ENCODE measurements at regions not wholly inside any gene's neighbourhood (a gene's known extent, or its start where the extent isn't known, plus 50 kb on each side); places are given as distances from the start of the nearest gene placed in this dataset.
"Not testable (repeated sequence)": the region's sequence is repeated elsewhere in the genome, so short reads cannot be mapped to it uniquely, and the experiment has no call there.

DNA sequence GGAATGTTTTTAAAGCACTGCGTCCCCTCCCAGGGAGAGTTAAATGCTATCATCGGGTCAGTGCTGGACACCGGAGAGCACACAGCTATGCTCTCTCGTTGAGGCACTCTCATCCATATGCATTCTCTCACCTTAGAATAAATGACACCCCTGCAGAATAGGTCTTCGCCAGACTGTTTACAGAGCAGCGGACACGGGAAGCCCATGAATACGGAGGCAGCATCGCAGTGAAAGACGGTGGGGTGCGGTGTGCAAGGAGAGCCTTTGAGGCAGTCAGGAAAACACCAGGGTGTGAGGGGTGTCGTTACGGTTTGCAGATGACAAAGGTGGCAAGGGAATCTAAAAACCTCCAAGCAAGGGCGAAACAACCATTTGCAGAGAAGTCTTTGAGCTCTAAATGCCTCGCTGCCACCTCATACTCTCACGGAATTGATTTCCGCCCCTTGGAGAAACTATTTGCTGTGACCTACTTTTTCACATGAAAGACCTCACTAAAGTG, 169.2 kb upstream of the FHL2 start:
- no peak for DNase-seq

GRCh38 chr2:105563000-105563719, 164.3 kb upstream of the FHL2 start:
- DNase-seq: no peak

DNA sequence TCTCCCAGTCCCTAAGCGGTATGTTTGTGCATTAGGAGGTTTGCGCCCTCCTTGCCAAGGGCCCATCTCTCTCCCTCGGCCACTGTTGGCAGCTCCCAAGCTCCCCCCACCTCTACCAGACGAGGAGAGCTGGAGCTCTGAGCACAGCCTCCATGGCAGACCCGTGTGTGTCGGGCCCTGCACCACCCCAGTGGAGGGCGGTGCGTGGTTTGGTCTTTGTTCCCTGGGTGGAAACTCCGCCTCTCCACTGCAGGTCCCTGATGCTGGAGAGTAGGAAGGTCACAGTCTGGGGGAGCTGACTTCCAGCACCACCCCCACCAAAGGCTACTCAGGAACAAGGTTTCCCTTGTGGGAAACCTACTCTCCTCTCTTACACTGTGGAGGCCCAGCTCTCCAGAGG, 162.6 kb upstream of the FHL2 start:
- DNase-seq: no peak

- no peak for DNase-seq
Measured at GRCh38 chr2:105560157-105560556, 161.3 kb upstream of the FHL2 start.

DNA sequence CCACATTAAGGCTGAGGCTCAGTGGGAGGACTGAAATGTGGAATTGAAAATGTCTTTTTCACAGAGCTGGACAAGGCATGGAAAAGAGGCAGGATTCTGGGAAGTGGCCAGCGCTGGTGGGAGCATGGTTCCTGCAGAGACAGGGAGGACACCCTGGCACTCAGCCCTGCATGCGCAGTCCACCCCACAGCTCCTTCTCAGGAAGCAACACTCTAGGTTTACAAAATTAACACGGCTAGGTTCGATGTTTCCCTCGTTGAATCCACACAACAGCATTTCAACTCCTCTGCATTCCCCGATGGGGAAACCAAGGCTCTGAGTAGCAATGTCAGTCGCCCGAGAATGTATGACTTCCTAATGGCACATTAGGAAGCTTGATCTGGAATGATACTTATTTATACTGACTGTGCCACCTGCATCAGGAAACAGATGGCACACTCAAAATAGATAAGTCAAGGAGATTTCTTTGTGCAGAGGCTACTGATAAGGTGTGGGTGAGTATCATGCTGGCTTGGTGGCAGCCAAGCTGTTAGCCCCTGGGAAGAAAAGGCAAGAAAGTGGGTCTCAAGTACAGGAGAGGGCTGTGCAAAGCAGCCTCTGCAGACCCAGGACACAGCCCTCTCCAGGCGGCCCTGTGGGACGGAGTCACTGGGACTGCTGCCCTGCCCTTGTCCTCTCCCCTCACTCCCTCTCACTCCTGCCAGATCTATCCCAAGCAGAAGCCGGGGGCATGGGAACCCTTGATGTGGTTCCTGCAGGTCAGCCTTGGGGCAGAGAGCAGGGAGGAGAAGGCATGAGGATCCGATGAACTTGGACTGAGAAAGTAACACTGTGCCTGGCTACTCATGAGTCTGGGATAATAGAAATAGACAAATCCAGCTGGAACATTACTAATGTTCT, 158.4 kb upstream of the FHL2 start:
- DNase-seq: no peak

GRCh38 chr2:105556366-105556765, 157.5 kb upstream of the FHL2 start:
- no peak for DNase-seq

DNA sequence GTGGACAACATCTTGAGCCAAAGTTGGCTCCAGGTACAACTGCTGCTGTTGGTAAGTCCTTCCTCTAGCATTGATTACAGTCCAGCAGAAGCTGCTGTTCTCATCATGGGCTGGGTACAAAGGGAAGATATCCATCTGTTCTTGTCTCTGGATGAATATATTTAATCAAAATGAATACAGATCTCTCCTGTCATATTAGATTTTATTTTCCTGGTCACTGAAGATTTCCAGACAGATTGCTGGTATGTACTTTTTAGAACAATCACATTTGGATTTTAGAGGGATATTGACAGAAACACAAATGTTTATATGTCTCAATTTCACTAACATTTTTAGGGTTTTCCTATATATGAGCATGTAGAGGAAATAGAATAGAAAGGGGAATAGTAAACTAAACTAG, 155.4 kb upstream of the FHL2 start:
- no peak for DNase-seq

GRCh38 chr2:105553538-105554196, 154.8 kb upstream of the FHL2 start:
- DNase-seq: no peak

DNA sequence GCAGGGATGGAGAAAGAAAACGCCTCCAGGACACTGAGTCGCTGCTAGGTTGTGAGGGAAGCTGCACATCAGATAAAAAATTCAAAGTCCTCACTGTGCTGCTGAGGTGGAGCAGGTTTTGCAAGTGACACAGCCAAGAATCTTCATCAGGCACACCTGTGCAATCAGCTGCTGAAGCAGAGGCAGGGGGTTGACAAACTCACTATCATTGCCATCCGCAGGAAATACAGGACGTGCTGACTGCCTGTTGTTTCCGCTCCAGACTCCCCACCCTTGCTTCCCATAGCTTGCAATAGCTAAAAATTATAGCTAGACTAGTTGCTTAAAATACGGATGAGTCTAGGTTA, 147.8 kb upstream of the FHL2 start:
- no peak for DNase-seq

DNA sequence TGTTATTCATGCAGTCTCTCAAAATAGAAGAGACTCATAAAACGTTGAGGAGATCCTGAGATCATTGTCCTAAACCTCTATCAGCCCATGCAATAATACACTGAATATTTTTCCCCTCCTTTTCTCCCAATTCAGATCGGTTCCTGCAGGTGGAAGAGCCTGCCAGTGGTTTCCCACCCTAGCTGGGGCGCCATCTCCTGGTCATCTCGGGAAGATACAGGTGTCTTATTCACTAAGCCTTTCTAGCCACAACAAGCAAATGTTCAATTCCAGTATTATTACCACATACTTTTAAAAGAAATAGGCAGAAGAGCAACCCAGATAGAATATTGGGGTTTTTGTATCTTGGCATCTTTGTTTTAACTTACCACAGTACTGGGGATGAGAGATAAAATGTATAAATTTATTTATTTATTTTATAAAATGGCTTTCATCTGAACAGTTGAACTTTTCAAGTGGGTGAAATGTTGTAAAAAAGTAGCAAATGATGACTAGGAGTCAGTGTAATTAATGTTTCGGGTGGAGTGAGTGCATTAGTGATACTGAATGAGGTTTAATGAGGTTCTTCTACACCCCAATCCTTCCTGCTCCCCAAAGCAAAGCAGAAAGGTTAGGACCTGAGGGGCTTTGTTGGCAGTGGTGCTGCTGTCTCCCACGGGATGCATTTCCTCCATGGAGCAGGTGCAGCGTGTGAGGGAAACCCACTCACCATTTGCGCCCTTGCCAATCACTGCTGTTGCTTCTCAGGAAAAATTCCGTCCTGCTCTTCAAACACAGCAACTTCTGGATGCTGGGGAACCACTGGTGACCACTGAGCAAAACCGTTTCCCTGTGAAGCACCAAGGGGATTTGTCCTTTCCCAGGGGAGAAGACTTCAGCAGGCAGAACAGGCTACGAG, 147.1 kb upstream of the FHL2 start:
- peak; percentile 28 for DNase-seq

- DNase-seq: no peak
Measured at GRCh38 chr2:105544591-105545377, 145.9 kb upstream of the FHL2 start.

- DNase-seq: no peak
Measured at GRCh38 chr2:105541189-105542050, 142.6 kb upstream of the FHL2 start.

DNA sequence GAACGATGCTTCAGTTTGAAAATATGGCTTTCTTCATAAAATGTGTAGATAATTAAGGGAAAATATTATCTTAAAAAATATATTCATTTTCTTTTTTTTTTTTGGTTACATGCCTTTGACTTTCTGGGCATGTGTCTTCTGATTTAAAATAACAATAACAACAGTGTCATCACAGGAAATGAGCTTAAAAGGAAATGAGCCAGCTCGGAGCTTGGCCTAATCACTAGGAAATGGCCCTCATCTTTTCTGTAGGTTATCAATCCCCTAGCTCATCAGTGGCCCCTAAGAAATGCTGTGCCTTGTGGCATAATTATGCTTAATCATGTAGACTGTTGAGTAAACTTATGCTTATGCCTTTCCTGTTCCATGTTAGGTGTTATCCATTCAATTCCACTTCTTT, 141.8 kb upstream of the FHL2 start:
- no peak for DNase-seq

DNA sequence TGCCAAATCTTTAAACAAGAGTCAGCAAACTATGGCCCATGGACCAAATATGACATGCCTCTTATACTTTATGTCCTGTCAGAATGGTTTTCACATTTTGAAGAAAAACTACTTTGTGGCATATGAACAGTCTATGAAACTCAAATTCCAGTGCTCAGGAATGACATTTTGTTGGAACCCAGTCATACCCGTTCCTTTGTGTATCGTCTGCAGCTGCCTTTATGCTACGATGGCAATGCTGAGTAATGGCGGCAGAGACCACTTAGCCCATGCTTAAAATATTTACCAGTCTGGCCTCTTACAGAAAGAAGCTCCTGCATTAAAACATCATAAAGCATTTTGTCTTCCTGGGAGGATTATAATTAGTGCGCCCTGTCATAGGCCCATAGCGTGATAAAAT, 140.5 kb upstream of the FHL2 start:
- no peak for DNase-seq

DNA sequence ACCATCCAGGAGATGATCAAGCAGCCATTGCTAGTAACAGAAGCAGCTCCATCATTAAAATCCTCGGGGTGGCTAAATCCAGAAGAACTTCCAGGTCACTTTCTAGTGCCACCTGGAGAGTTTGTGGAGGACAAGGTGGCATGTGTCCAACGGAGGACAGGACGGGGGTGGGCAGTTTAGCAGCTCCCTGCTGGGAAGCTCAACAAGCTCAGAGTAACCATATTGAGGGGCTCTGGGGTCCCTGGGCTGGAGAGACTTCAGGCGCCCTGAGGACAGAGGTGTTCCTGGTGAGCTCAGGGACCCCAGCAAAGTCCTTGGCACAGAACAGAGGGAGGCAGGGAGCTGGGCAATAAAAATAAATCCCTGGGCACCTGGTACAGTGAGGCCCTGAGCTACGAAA, 140.0 kb upstream of the FHL2 start:
- no peak for DNase-seq

- no peak for DNase-seq
Measured at GRCh38 chr2:105537920-105538319, 139.1 kb upstream of the FHL2 start.

- no peak for DNase-seq
Measured at GRCh38 chr2:105537466-105537865, 138.6 kb upstream of the FHL2 start.

DNA sequence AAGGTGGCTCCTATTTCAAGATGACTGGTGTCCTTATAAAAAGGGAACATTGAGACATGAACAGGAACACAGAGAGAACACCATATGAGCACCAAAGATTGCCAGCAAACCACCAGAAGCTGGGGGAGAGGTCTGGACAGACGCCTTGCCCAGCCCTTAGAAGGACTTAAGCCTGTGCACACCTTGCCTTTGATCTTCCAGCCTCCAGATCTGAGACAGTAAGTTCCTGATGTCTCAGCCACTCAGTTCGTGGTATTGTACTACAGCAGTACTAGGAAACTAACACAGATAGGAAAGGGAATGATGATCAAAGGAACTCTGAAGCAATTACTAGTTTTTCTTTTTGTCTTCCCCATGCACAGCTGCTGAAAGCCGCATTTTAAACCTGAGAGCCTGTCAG, 137.3 kb upstream of the FHL2 start:
- no peak for DNase-seq

DNA sequence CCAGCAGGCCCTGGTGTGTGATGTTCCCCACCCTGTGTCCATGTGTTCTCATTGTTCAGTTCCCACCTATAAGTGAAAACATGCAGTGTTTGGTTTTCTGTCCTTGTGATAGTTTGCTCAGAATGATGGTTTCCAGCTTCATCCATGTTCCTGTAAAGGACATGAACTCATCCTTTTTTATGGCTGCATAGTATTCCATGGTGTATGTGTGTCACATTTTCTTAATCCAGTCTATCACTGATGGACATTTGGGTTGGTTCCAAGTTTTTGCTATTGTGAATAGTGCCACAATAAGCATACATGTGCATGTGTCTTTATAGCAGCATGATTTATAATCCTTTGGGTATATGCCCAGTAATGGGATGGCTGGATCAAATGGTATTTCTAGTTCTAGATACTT, 130.4 kb upstream of the FHL2 start:
- DNase-seq: not testable (repeated sequence)

DNA sequence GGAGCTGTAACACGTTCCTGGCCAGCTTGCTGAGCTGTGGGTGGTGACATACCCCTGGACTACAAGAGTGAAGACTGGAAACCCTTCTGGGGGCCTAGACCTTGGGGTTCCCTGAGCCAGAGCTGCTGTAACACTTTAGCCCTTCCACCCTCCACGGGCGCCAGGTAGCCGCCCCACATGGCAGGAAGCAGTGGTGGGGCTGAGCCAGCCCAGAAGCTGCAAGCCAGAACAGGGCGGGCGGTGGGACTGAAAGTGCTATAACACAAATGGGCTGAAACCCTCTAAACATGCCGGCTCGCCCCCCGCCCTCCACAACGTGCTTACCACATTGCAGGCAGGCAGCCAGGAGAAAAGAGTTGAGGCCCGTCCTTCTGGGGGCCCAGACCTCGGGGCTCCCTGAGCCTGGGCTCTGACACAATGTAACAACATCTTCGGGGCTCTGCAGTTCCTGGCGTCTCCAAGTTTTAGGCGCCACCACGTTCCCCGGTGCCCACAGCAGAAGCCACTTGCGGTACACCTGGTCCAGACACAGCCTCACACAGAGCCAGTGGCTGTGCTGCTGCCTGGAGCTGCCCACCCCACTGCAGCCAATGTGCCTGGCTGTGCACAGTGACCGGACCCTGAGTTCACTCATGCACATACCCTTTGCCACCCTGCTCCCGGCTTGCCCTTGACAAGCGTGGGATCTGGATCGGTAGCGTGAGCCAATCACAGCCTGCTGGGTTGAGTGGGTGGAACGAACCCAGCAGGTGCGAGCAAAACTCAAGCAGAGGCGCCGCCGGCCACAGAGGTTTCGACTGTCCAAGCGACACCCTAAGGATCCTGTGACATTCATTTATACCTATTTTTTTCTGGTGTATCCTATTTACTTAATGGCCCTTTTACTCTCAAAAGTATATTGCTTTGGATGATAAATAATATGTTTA, 127.4 kb upstream of the FHL2 start:
- DNase-seq: no peak
